Spleen (tissue), 7 donors: ENCODE measurements at regions not wholly inside any gene's neighbourhood (a gene's known extent, or its start where the extent isn't known, plus 50 kb on each side); places are given as distances from the start of the nearest gene placed in this dataset.

ENCODE experiments used
- CTCF ChIP-seq, 11 experiments: fragments of 200-600 bp in 7 of 11; fragments of 450-650 bp in 4 of 11; sonication (generic) in 4 of 11; IDR thresholded peaks in 8 of 11; conservative IDR thresholded peaks in 3 of 11; 1 replicate in 7 of 11; 2 replicates in 4 of 11; pipeline versions ENCODE4 v1.4.0 to v1.8.0; 2016 to 2021; ENCODE audit warnings: antibody characterized with exemption in 11 of 11, inconsistent platforms in 4 of 11, mild to moderate bottlenecking in 1 of 11
- POLR2A ChIP-seq, 3 donors: fragments of 450-650 bp; IDR thresholded peaks; one replicate each; pipeline ENCODE4 v1.5.1; 2017; ENCODE audit warnings: antibody characterized with exemption in 3 of 3, mild to moderate bottlenecking in 1 of 3
- POLR2AphosphoS5 ChIP-seq, 3 donors: sonication (generic); formaldehyde crosslinking; IDR thresholded peaks; one replicate each; pipeline ENCODE4 v1.5.1; 2017; ENCODE audit warnings: antibody characterized with exemption in 3 of 3
- donor health status: DM: no; HTN: no; CAD: no; lungs with moderate emphysema.
- donor health status: DM: no; HTN: no; CAD: no.
- donor health status: DM: no; HTN: no; CAD: no.

GRCh38 chr3:144879701-144880100, 908.1 kb downstream of the DIPK2A start:
- TF ChIP-seq CTCF (IDR thresholded peaks at IDR 0.05 in 8 of 11, conservative IDR thresholded peaks at IDR 0.05 in 3 of 11) (no peak), POLR2AphosphoS5 (IDR thresholded peaks at IDR 0.05) (no peak), POLR2A (IDR thresholded peaks at IDR 0.05) (no peak)
